GM21576 (cell line): ENCODE measurements at regions not wholly inside any gene's neighbourhood (a gene's known extent, or its start where the extent isn't known, plus 50 kb on each side); places are given as distances from the start of the nearest gene placed in this dataset.

Experiments
- ATAC-seq: cut with Tn5 transposase; IDR thresholded peaks from one replicate; pipeline ENCODE4 v1.9.1; 2021; ENCODE audit warnings: mild to moderate bottlenecking, moderate library complexity; ENCODE audit not compliant: unreplicated experiment

DNA sequence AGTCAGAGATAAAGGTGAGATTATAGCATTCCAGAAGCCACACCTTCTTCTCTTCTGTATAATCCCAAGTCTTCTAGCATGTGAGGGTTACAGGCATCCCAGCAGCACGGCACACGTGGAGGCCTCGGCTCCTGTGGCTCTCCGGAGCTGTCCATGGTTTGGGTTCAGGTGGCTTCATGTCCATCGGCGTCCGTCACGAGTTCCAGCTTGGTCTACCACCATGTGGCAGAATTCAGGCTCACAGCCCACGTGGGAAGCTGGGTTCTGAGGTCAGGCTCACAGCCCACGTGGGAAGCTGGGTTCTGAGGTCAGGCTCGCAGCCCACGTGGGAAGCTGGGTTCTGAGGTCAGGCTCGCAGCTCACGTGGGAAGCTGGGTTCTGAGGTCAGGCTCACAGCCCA, 378.3 kb upstream of the SALL3 start:
- ATAC-seq: no peak

DNA sequence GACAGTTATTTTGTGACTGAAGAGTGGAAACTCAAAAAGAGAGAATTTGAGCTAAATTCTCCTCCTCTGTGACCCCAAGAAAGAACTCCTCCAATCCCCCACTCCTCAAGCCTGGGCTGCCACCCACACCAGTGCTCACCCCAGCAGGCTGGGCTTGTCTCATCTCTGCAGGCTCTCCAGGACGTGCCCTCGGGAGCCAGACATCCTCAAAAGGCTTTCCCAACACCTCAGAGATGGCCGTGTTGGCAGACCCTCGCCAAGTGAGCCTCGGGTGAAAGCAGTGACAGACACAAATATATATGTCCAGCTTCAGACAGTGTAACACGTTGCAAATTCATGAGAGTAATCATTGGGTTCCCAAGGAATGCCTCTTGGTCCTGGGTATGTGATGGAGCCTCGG, 377.7 kb upstream of the SALL3 start:
- no peak for ATAC-seq

DNA sequence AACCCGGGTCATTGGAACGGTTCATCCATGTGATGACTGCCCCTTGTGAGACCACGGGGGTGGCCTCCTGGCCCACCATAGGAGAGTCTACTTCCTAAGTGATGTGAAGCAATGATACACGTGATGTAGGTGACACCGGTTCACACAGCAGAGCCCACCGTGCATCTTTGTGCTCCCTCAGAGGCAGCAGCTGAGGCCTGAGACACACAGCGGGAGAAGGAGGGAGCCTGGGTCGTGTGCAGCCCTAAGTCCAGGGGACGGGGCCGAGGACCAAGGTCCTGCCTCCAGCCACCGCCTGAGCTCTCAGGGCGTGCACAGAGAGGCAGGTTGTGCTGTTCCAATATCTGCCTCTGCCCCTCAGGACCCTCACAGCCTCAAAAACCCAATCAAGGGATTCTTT, 377.2 kb upstream of the SALL3 start:
- ATAC-seq: no peak

DNA sequence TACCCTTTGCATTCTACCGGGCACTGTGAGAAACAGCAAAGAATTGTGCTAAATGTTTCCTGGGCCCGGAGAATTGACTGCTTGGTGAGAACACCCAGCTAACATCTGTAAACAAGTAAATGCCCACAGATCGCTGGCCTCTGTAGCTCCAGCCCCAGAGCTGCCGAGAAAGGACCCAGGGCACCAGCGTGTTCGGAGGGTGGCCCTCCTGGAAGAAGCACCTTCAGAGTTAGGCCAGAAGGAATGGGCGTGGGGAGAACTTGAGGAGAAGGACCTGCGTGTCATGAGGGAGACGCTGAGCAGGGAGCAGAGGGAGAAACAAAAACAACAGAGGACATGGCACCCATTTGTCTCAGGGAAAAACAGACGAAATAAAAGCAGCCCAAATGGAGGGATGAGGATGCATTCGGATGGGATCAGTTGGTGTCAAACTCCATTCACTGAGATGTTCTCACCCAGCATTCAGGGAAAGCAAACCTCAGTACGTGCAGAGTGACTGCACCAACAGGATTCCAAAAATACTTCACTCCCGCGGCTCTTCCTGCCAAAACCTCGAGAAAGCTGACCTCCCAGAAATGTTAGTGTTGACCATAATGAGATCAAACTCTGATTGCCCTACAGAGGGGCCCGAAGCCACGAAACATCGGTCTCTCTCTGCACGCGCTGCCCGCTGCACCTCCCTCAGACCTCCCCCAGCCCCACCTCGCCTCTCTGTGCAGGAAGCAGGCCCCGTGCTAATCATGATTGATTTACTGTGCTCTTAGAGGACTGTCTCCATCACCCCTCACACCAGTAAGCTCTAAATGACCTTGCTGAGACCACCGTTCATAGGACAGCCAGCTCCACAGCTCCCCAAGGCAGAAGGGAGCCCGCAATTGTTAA, 376.3 kb upstream of the SALL3 start:
- no peak for ATAC-seq

DNA sequence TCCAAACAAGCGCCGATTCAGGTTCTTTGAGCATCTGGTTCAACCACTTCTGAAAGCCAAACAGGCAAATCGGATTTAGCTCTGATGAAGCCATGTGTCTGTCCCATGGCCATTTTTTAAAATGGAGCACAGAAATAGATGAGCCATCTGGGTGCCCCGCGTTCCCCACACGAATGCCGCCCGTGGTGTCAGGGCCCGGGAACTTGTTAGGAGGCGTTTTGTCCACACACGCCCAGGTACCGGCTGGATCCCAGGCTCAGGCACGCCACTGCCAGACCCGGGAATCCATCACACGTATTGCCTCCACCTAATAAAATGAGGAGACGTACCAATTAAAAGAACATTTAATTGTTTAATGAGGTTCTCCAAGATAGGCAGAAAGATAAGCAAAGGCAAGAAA, 374.4 kb upstream of the SALL3 start:
- ATAC-seq: no peak

DNA sequence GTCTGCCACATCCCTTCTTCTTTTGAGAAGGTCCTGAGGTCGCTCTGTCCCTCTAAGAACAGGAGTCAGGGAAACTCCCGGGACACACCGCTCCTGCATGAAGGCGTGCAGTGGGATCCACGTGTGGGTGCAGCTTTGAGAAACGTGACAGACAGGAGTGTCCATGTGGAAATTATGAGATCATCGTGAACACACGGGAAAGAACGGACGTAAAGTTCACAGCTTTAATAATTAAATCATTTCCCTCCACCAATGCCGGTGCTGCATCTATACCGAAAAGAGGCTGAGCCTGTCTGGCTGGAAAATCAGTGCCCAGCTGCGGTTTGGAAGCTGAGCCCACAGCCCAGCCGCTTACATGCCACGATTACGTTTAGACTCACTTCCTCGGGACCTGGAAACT, 372.4 kb upstream of the SALL3 start:
- no peak for ATAC-seq

DNA sequence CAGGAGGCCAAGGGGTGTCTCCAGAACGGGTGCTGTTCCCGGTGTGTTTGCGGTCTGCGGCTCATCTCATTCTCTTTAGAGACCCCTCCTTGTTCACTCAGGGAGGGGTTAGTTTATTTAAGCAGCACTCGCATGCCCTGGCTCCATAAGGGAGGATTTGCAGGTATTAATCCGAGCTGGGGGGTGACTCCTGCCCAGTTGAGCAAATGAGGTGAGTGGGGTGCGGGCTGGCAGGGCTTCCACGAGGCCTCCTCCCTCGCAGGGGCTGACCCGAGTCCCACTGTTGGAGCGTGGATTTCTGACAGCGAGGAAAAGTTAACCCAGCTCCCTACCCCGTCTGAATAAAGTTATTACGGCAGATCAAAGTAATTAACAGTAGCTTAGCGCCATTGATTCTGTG, 371.8 kb upstream of the SALL3 start:
- no peak for ATAC-seq

DNA sequence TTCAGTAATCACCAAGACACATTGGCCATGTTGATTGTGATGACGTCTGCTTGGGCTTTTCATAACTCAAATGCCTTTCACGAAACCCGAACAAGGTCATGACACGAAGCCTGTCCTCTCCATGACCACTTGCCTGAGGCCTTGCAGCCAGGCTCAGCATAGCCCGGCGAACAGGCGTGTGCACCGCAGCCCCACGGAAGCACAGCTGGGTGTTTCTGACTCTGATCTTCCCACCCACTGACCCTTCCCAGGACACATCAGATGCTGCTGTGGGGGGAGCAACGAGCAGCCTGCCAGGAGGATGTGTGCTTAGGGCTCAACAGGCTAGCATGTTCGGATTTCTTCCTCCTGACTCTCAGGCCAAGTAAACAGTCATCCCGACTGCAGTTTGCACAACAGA, 369.4 kb upstream of the SALL3 start:
- ATAC-seq: no peak

DNA sequence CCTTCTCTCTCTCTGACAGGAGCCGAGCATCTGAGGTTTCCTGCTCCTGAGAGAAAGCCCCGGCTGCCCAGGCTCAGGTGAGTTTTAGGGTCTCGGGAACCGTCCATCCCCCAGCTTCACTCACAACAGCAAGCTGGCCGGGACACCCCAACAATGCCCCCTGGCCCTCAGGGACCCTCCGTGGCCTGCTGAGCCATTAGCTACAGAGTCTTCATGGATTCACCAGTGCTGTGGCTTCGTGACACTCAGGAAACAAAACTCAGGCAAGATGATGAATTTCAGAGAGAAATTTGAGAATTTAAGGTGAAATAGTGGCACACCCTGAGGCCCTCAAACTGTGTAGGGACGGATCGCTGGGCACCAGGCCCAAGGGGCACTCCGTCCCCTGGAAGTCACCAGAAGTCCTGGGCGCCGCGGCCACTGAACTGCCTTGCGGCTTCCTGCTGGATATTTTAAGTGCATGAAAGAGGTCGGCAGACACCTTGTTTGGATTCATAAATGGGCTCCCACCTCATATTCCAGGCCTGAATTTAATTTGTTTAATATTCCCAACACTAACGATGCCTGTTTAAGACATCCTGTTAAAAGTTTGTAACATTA, 368.3 kb upstream of the SALL3 start:
- ATAC-seq: no peak

DNA sequence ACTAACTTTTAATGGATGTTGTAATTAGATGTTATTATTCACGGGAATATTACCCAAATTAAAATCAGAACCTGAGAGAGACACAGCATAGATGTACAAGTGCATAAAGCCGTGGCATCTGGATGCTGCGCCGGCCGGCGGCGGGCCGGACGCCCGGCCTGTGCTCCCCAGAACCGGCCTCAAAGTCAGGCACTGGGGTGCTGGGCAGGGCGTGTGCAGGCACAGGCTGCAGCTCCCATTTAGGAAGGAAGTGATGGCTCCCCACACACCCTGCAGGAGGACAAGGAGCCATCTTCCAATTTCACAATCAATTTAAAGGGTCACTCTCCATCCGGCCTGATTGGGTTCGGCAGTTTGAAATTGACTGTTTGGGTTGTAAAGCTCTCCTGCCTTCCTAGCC, 367.7 kb upstream of the SALL3 start:
- no peak for ATAC-seq

DNA sequence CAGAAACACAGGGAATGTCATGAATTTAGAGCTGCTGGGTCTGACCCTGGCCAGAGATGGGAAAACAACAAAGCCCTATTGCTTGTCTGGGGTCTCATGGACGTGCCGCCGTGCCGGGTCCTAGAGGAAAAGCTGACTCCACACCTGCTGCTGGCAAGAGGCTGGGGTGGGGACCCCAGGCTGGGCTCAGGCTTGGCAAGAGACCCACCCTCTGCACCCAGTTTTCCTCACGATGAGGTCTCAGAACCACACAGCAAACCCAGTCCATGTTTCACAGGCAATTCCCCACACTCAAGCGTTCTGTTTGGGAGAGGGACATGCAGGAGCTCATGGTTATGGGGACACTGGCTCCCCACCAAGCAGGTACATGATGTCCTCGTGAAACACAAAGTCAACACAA, 367.3 kb upstream of the SALL3 start:
- no peak for ATAC-seq

DNA sequence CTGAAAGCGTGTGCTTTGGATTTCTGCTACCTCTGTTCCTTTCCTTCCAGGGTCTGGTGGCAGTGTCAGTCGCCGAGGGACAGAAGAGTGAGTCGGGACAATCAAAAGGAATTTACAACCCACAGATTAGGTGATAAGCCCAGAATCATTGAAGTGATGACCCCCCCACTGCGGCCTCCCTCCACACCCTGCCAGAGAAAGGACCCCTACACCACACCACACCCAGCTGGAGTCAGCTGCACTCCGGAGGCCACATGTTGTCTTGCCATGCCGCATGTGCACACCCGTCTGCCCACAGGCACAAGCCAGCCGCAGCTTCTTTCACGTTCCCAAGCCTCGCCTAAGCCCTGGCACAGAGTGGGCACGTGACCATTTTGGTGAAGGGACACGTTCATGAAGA, 366.8 kb upstream of the SALL3 start:
- no peak for ATAC-seq

DNA sequence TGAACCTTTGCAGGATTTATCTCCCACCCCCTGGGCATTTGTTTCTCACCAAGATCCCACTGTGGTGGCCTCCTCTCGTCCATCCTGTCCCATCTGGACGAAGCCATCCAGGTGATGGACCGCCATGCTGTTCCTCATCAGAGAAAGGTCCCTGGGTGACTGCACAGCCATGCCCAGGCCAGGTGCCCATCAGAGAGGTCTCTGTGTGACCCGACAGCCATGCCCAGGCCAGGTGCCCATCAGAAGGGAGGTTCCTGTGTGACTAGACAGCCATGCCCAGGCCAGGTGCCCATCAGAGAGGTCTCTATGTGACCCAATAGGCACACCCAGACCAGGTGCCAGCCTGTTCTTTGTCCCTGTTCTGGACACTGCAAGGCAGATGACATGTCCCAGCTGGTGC, 360.9 kb upstream of the SALL3 start:
- no peak for ATAC-seq

DNA sequence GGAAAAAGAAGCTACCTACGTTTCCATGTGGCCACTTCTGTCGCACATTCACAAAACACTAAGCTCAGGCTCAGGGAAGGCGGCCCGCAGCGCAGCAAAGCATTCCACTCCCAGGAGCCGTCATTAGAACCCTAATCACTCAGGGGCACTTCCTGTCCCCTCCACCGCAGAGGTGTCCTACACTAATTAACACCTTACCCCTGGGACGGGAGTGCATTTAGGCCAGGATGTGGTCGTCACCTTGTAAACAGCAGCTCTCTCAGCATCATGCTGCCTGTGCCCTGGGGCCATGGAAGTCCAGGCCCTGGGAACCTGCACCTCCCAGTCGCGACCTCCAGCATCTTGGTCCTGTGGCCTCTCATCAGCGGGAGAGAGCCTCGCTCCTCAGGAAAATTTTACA, 359.8 kb upstream of the SALL3 start:
- ATAC-seq: no peak

DNA sequence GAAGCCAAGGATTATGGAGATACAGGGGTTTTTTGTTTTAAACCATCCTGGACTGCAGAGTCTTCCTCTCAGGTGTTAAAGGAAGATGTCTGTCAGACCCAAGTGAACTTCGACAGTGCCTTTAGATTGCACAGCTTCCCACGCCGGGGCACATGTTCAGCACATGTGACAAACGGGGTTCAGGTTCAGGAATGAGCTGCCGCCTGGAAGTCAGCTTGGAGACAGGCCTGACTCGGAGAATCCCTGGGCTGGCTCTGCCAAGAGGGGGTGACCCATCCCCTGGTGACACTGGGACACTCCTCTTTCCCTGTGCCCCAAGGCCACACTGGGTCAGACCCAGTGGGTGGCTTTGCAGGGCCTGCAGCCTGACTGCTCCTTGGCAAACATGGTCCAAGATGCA, 359.3 kb upstream of the SALL3 start:
- ATAC-seq: no peak

DNA sequence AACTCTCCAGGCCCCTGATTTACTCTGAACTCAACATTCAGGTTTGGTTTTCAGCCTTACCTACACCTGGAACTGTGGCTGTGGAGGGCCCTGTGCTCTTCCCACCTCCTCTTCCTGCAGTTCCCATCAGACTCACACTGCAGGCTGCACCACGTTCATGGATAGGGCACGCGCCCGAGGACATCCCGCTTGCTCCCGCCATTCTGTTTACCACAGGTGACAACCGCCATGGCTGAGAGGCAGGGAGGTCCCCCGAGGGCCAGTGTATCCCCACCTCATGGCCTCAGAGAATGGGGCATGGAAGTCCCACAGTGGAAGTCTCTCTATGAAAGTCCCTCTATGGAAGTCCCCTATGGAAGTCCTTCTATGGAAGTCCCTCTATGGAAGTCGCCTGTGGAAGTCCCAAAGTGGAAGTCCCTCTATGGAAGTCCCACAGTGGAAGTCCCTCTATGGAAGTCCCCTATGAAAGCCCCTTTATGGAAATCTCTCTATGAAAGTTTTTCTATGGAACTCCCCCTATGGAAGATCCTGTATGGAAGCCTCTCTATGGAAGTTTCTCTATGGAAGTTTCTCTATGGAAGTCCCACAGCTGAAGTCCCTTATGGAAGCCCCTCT, 358.4 kb upstream of the SALL3 start:
- ATAC-seq: no peak

DNA sequence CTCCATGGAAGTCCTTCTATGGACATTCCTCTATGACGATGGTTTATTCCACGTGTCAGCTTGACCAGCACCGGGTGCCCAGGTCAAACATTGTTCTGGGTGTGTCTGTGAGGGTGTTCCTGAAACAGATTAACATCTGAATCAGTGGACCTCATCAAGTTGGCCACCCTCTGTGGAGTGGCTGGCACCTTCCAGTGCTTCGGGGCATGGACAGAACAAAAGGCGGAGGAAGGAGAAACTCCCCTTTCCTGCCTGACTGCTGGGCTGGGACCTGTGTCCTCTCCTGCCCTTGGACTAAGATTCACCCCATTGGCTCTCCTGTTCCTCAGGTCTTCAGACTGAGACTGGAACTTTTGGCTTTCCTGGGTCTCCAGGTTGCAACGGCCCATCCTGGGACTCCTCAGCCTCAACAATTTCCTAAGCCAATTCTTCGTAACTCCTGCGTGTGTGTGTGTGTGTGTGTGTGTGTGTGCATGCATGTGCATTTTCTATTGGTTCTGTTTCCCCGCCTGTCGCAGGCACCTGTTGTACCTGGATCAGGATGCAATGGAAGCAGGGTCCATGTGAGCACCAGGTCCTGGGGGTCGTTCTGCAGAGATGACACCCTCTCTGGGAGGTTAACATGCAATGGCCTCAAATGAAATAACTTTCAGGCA, 357.2 kb upstream of the SALL3 start:
- ATAC-seq: no peak

DNA sequence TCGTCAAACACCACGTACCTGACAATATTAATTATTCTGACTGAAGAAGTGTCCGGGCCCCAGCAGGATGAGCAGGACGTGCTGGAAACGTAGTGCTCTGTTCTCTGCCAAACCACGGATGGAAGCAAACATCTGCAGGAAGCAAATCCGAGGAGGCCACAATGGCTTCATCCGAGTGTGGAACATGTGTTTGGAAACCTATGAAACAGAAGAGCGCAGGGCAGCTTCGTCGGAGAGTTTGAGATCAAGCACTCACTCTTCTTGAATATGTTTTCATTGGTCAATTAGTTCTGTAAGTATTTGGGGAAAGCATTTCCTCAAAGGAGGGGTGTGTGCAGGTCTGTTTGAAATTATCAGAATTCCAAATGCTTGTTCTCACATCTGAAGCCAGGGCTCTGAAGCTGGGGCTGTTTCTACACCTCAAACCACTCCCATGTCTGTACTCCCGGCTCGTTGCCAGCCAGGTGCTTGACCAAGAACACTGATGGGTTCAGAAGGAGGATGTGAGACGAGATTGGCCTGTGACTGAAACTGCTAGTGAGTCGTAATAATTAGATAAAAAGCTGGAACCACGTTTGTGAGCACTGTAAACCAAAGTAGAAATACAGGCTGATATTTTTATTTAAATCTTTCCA, 356.6 kb upstream of the SALL3 start:
- no peak for ATAC-seq

DNA sequence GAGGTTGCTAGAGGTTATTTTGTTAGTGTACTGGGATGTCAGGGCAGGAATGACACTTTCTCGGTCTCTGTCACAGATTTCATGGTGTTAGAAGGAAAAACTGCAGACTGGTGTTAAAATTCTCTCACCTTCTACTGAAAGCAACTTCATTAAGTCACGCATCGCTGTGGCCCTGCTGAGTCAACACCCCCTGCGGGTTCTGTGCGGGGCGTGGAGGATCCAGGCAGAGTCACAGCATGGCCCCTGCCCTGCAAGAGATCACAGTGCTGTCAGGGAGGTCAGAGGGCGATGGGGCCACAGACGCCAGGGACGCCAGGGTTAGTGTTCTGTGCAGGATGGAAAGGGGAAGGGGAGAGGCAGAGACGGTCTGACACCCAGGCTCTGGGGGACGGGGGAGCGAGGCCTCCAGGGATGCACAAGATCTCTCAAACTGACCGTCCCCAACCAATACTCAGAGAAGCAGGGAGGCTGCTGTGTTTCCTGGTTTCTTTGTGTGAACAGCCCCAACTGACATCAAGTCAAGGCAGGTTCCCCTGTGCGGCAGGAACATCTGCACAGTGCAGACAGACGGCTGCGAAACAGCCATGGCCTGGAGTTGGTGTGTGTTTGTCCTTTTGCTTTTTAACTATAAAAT, 354.9 kb upstream of the SALL3 start:
- ATAC-seq: no peak

DNA sequence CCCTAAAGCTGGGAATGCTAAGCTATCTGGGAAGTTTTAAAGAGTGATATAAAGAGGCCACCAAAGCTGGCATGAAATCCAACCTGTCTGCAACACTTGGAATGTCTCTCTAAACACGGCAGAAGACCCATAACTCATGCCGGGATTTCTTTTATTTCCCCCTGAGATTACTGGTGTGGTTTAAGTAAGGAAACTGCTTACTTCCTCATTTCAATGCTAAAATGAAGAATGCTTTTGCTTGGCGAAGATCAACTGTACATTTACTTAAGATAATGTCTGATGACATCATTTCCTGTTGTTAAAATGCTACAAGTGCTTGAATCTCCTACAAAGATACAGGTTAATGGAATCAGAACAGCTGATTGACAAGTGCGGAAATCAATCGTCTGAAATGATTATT, 353.8 kb upstream of the SALL3 start:
- no peak for ATAC-seq
